Fibroblast of upper back skin (primary cell): ENCODE measurements at regions not wholly inside any gene's neighbourhood (a gene's known extent, or its start where the extent isn't known, plus 50 kb on each side); places are given as distances from the start of the nearest gene placed in this dataset.
A peak's percentile ranks its signal among the peaks of the same experiment; 100 is the strongest.

ENCODE experiments used
- DNase-seq: peaks from one replicate; pipeline ENCODE4 v3.0.0-alpha.2; 2013

DNA sequence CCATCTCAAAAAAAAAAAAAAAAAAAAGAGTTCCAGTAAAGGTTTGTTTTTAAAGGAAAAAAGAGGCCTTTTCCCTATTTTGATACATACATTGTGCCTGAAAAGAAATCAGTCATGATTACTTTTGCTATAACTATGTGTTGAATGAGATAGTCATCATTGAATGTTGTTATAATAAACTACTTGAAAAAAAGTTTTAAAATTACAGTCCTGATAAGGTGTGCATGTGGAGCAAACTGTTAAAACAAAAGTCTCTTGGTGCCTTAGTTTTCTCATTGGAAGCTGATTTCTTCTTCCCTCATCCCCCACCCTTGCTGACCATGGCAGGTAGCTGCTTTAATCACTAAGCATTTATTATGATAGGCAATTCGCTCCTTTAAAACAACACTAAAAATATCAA lies 172.3 kb upstream of the TBCA start:
- DNase-seq = no peak

- DNase-seq = no peak
These were observed 170.9 kb upstream of the TBCA start for GRCh38 chr5:77947041-77947428.

GRCh38 chr5:77946381-77947040 lies 170.4 kb upstream of the TBCA start:
- peak; percentile 28 for DNase-seq

GRCh38 chr5:77945874-77946273 lies 169.7 kb upstream of the TBCA start:
- no peak for DNase-seq

- DNase-seq = no peak
These were observed 168.7 kb upstream of the TBCA start for GRCh38 chr5:77944757-77945340.

- no peak for DNase-seq
These were observed 167.7 kb upstream of the TBCA start for GRCh38 chr5:77943851-77944250.

GRCh38 chr5:77942578-77943239 lies 166.6 kb upstream of the TBCA start:
- no peak for DNase-seq

GRCh38 chr5:77937015-77937908 lies 161.1 kb upstream of the TBCA start:
- no peak for DNase-seq

GRCh38 chr5:77936365-77936693 lies 160.2 kb upstream of the TBCA start:
- DNase-seq = no peak

DNA sequence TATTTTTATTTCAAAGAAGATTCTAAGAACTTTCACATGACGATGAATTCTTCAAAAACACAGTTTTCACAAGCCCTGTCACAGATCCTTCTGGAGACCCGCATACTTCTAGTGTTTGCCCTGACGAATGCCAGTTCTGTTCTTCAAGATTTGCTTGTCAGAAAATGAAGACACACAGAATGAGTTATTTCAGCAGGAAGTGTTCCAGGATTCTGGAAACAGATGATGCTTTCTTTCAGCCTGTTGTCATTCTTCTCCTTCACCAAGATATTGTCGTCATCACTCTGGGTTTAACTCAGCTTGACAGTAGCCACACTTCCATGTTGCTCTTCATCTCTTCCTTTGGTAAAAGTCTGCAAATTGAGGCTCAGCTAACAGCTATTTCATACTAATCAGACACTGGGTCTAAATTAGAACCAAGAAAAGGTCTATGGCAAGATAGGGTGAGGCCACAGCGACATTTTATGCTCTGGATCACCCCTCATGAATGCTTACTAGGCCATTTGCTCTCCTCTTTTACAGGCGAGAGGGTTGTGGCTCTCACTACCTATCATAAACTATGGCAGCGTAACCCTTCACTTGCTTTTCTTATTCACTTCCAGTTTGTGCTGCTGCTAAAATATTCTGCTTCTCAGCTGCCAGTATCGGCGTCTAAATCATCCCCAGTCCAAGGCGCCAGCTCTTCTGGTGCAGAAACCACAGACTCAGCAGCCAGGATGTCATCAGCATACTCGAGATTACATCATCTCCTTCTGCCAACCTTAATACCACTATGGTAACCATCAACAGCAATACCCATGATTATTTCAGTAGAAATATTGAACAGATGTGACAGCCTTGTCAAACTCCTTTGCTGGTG lies 159.6 kb upstream of the TBCA start:
- DNase-seq = peak; percentile 45

DNA sequence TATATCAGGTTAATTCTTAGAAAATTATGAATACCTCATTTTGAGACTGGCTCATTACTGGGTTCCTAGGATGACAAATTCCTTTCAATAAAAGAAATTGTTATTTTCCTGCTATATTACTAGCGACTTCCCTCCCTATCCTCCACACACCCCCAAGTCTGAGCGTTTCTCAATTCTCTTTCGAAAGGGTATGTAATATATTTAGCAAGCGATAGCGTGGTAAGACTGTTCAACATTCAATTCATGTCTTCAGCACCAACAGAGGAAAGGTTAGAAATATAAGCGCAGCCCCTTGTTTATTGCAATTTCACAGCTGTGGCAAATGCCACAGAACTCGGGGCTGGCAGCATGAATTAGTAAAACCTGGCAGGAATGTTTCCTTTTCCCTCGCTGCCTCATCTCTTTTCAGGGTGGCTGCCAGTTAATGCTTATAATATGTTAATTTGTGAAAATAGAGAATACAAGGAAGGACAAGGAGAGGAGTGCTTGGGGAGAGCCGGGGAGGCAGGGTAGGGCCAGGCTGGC lies 152.7 kb upstream of the TBCA start:
- DNase-seq = no peak

DNA sequence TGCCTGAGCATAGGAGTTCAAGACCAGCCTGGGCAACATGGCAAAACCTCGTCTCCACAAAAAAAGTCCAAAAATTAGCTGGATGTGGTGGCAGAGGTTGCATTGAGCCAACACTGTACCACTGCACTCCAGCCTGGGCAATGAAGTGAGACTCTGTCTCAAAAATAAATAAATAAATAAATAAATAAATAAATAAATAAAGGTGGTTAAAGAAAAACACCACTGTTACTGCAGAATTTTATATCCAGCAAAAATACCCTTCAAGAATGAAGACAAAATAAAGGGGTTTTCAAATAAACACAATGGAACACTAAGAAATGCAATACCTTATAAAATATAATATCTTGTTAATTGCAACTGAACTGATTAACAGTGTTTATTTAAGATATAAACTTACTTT lies 150.2 kb upstream of the TBCA start:
- DNase-seq = no peak

GRCh38 chr5:77925503-77925902 lies 149.4 kb upstream of the TBCA start:
- no peak for DNase-seq

- DNase-seq = no peak
These were observed 147.9 kb upstream of the TBCA start for GRCh38 chr5:77924081-77924480.

GRCh38 chr5:77923666-77924065 lies 147.5 kb upstream of the TBCA start:
- no peak for DNase-seq

GRCh38 chr5:77921094-77921768 lies 145.1 kb upstream of the TBCA start:
- peak; percentile 8 for DNase-seq

GRCh38 chr5:77920359-77921058 lies 144.4 kb upstream of the TBCA start:
- no peak for DNase-seq

GRCh38 chr5:77915346-77915745 lies 139.2 kb upstream of the TBCA start:
- no peak for DNase-seq

DNA sequence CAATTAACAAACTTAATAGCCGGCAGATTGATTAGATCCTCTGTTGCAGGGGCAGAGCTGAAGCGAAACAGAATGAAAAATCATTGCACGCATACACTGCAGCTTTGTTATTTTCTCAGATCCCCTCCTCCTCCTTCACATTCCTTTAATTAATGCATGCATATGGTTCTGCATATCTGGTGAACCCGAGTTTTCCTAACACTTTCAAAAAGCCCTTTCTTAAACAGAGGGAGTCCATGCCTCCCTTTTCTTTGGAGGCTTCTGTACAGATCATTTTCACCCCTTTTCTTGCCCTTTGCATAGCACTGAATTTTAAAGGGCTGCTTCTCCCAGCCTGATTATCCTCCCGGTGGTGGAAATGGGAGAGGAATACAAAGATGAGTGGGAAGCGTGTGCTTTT lies 136.6 kb upstream of the TBCA start:
- DNase-seq = no peak

- no peak for DNase-seq
These were observed 134.6 kb upstream of the TBCA start for GRCh38 chr5:77910602-77911188.

GRCh38 chr5:77909237-77909636 lies 133.1 kb upstream of the TBCA start:
- DNase-seq = no peak
